Breast epithelium (tissue), 3 donors: ENCODE measurements at regions not wholly inside any gene's neighbourhood (a gene's known extent, or its start where the extent isn't known, plus 50 kb on each side); places are given as distances from the start of the nearest gene placed in this dataset.

Experiments
- POLR2A ChIP-seq: fragments of 450-650 bp; IDR thresholded peaks from one replicate; pipeline ENCODE4 v1.6.1; 2016; ENCODE audit warnings: antibody characterized with exemption, mild to moderate bottlenecking, moderate library complexity
- POLR2AphosphoS5 ChIP-seq, 3 donors: sonication (generic); formaldehyde crosslinking; IDR thresholded peaks; one replicate each; pipeline ENCODE4 v1.6.1; 2017; ENCODE audit warnings: antibody characterized with exemption in 3 of 3
- TF ChIP-seq, protein P1 (sequence below), 3 donors: fragments of 450-650 bp; IDR thresholded peaks; one replicate each; pipeline ENCODE4 v1.5.1; 2016 to 2017; ENCODE audit warnings: antibody characterized with exemption in 3 of 3, mild to moderate bottlenecking in 3 of 3, moderate library complexity in 3 of 3

DNA sequence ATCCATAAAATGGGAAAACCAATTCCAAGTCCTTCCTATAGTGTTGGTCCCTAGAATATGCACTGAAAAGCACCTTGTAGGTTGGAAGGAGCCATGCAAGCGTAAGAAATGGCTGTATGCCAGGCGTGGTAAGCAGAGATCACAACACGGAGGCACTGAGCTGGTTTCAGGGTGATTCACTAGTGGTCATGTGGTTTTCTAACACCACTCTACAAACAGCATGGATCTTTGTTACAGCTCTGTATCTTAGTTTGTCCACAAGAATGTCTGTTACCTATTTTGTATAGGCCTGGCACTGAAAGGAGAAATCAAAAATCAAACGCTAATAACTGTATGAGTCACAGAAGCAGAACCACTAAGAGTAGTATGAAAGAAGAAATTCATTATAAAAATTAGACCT lies 71.9 kb downstream of the MAGEB17 start:
- TF ChIP-seq, protein P1, sequence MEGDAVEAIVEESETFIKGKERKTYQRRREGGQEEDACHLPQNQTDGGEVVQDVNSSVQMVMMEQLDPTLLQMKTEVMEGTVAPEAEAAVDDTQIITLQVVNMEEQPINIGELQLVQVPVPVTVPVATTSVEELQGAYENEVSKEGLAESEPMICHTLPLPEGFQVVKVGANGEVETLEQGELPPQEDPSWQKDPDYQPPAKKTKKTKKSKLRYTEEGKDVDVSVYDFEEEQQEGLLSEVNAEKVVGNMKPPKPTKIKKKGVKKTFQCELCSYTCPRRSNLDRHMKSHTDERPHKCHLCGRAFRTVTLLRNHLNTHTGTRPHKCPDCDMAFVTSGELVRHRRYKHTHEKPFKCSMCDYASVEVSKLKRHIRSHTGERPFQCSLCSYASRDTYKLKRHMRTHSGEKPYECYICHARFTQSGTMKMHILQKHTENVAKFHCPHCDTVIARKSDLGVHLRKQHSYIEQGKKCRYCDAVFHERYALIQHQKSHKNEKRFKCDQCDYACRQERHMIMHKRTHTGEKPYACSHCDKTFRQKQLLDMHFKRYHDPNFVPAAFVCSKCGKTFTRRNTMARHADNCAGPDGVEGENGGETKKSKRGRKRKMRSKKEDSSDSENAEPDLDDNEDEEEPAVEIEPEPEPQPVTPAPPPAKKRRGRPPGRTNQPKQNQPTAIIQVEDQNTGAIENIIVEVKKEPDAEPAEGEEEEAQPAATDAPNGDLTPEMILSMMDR (IDR thresholded peaks at IDR 0.05): no peak
- TF ChIP-seq POLR2AphosphoS5 (IDR thresholded peaks at IDR 0.05): no peak
- no peak for TF ChIP-seq POLR2A
